ENCODE measurements at regions not wholly inside any gene's neighbourhood (a gene's known extent, or its start where the extent isn't known, plus 50 kb on each side); places are given as distances from the start of the nearest gene placed in this dataset.

DNA sequence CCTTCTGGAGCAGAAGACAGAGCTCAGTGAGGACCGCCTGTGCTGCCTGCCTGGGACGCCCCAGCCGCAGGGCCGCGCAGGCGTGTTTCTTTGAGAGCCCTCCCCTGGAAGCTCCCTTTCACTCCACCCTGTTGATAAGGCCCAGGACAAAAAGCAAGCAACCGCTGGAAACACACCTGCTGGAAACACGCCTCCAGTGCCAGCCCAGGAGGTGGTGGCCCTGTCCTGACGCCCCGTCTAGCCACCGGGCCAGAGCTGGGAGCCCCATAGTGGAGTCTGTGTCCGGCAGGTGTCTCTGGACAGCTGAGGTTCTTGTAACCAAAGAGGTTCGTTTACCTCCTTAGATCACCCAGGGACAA, 173.8 kb downstream of the KATNAL1 start:
- no peak overlapping the region for H3K4me2 ChIP-seq (ENCODE audit: insufficient read depth, low read length, poor library complexity, severe bottlenecking)
- no peaks in the 10 kb centered on the region for H3K36me3 ChIP-seq (replicated peaks in 1 of 2; ENCODE audit: control insufficient read depth in 2 of 2, insufficient read depth in 2 of 2, low read length in 2 of 2)
- H3K9ac ChIP-seq (ENCODE audit: low read depth, low read length, poor library complexity) = no peak overlapping the region
- no CpG with 5 or more reads among the region's 13 CpGs for WGBS, 2 donors (ENCODE audit: extremely low coverage in 2 of 2, insufficient read length in 2 of 2, insufficient replicate concordance in 1 of 2)
- no peaks in the 10 kb centered on the region for H3K79me1 ChIP-seq (ENCODE audit: low read depth, low read length)
- no peak for DNase-seq (ENCODE audit: low spot score)
- H3K9me3 ChIP-seq (replicated peaks in 1 of 2; ENCODE audit: control insufficient read depth in 2 of 2, insufficient read depth in 1 of 2, low read depth in 1 of 2, low read length in 2 of 2) = peaks cover 0 to 3% of the 10 kb centered on the region in 2 donors
- no peak overlapping the region for H2BK5ac ChIP-seq (ENCODE audit: low read length)
- H3K4me3 ChIP-seq (ENCODE audit: low read length in 2 of 2) = no peak overlapping the region
- no peak overlapping the region for H2BK15ac ChIP-seq (ENCODE audit: low read length)
- H2BK120ac ChIP-seq (ENCODE audit: low read depth, low read length) = no peak overlapping the region
- H2AFZ ChIP-seq (ENCODE audit: low read length) = peak overlapping the region; percentile 69
- H3K14ac ChIP-seq (ENCODE audit: low read length) = no peak overlapping the region
- peak overlapping the region; percentile 5 for H3K18ac ChIP-seq (ENCODE audit: low read length)
- H4K8ac ChIP-seq (ENCODE audit: low read depth, low read length) = no peak overlapping the region
- H3K27ac ChIP-seq (replicated peaks; ENCODE audit: low read length) = no peak overlapping the region
- H3K27me3 ChIP-seq (ENCODE audit: control insufficient read depth in 3 of 3, insufficient read depth in 3 of 3, low read depth in 1 of 3, low read length in 3 of 3) = no peaks in the 10 kb centered on the region
- no peak overlapping the region for H3K4ac ChIP-seq (ENCODE audit: low read length)
- H3K4me1 ChIP-seq (ENCODE audit: control insufficient read depth in 2 of 2, insufficient read depth in 1 of 2, low read depth in 1 of 2, low read length in 2 of 2) = peaks cover 4 to 5% of the 10 kb centered on the region in 2 donors
- peak overlapping the region; percentile 88 for H2AK5ac ChIP-seq (ENCODE audit: low read depth, low read length)
- no peak overlapping the region for H2BK12ac ChIP-seq (ENCODE audit: low read length)
- no peak overlapping the region for H4K91ac ChIP-seq (ENCODE audit: low read depth, low read length, poor library complexity)
- no peak overlapping the region for H3K23ac ChIP-seq (ENCODE audit: low read depth, low read length, poor library complexity)

DNA sequence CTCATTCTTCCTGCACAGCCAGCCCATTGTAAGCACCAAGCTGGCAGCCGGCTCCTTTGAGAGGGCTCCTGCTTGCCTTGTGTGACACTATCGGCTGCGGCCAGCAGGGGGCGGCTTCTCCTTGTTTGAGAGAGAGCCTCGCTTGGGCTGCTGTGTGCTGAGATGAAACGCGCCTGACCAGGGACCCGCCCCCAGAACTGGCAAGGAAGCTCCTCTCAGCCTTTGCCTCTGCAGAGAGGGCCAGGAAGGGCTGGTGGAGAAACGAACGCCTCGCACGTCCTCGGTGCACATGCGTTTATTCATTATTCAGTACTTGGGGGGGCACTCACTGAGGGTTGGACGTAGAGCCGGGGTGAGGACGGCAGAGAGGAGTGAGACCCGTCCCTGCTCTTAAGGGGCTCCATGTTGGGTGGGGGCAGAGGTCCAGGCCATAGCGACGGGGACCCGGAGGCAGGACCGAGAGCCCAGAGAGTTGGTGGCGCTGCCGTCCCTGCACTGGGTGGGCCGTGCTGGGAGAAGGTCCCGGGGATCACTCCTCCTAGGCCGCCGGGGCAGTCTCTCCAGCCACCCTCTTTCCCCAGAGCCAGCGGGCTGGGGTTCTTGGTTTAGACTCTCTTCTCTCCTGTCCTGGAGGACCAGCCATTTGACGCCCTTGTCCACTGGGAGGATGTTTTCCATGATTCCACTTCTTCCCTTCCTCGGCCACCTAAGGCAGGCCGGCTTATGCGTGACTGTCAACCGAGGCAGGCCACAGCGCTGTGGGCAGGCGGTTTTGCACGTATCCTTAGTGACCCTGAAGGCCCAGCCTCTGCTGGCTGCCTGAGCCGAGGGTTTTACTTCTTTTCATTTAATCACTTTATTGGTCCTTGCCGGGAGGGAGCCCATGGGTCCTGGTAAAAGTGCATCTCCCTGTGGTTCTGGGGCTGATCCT, 174.5 kb downstream of the KATNAL1 start:
- Histone ChIP-seq H3K27ac (replicated peaks; ENCODE audit: low read length) (no peak overlapping the region), H4K8ac (ENCODE audit: low read depth, low read length) (no peak overlapping the region), H3K18ac (ENCODE audit: low read length) (peak overlapping the region; percentile 88), H3K9me3 (replicated peaks in 1 of 2; ENCODE audit: control insufficient read depth in 2 of 2, insufficient read depth in 1 of 2, low read depth in 1 of 2, low read length in 2 of 2) (peaks cover 0 to 3% of the 10 kb centered on the region in 2 donors), H3K4me2 (ENCODE audit: insufficient read depth, low read length, poor library complexity, severe bottlenecking) (no peak overlapping the region), H3K4ac (ENCODE audit: low read length) (no peak overlapping the region), H3K9ac (ENCODE audit: low read depth, low read length, poor library complexity) (no peak overlapping the region), H2AK5ac (ENCODE audit: low read depth, low read length) (peak overlapping the region; percentile 88), H3K27me3 (ENCODE audit: control insufficient read depth in 3 of 3, insufficient read depth in 3 of 3, low read depth in 1 of 3, low read length in 3 of 3) (no peaks in the 10 kb centered on the region), H3K4me3 (ENCODE audit: low read length in 2 of 2) (no peak overlapping the region), H3K79me1 (ENCODE audit: low read depth, low read length) (no peaks in the 10 kb centered on the region), H2BK15ac (ENCODE audit: low read length) (peak overlapping the region; percentile 16), H3K23ac (ENCODE audit: low read depth, low read length, poor library complexity) (peak overlapping the region; percentile 14), H2BK5ac (ENCODE audit: low read length) (peak overlapping the region; percentile 33), H2BK12ac (ENCODE audit: low read length) (no peak overlapping the region), H4K91ac (ENCODE audit: low read depth, low read length, poor library complexity) (peak overlapping the region; percentile 77), H2AFZ (ENCODE audit: low read length) (peak overlapping the region; percentile 88), H3K4me1 (ENCODE audit: control insufficient read depth in 2 of 2, insufficient read depth in 1 of 2, low read depth in 1 of 2, low read length in 2 of 2) (peaks cover 4 to 5% of the 10 kb centered on the region in 2 donors), H3K14ac (ENCODE audit: low read length) (peak overlapping the region; percentile 27), H2BK120ac (ENCODE audit: low read depth, low read length) (no peak overlapping the region), H3K36me3 (replicated peaks in 1 of 2; ENCODE audit: control insufficient read depth in 2 of 2, insufficient read depth in 2 of 2, low read length in 2 of 2) (no peaks in the 10 kb centered on the region)
- no CpG with 5 or more reads among the region's 39 CpGs for WGBS, 2 donors (ENCODE audit: extremely low coverage in 2 of 2, insufficient read length in 2 of 2, insufficient replicate concordance in 1 of 2)
- DNase-seq (ENCODE audit: low spot score) = peak; percentile 94

DNA sequence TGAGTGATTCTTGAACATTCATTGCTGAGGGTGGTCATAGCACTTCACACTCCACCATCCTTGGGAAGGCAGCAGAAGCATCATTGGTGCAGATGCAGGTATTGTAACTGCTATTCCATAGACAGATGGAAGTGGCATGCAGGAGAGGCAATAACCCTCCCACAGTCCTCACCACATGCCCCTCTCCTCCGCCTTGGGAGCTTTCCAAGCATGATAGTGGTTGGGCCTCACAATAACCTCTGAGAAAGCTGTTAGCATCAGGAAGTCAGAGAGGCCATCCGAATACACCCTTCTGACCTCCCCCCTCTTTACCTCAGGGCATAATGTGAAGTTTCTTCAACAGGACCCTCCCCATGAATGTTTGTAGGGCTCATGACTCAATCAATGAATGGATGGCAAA, 177.9 kb downstream of the KATNAL1 start:
- no peak overlapping the region for H3K27ac ChIP-seq (replicated peaks; ENCODE audit: low read length)
- no peaks in the 10 kb centered on the region for H3K36me3 ChIP-seq (replicated peaks in 1 of 2; ENCODE audit: control insufficient read depth in 2 of 2, insufficient read depth in 2 of 2, low read length in 2 of 2)
- no peak overlapping the region for H2BK120ac ChIP-seq (ENCODE audit: low read depth, low read length)
- H3K79me1 ChIP-seq (ENCODE audit: low read depth, low read length) = no peaks in the 10 kb centered on the region
- no peak overlapping the region for H2AFZ ChIP-seq (ENCODE audit: low read length)
- no peak overlapping the region for H2BK15ac ChIP-seq (ENCODE audit: low read length)
- H2AK5ac ChIP-seq (ENCODE audit: low read depth, low read length) = no peak overlapping the region
- peak overlapping the region; percentile 52 for H4K8ac ChIP-seq (ENCODE audit: low read depth, low read length)
- no peak for DNase-seq (ENCODE audit: low spot score)
- H4K91ac ChIP-seq (ENCODE audit: low read depth, low read length, poor library complexity) = no peak overlapping the region
- H2BK12ac ChIP-seq (ENCODE audit: low read length) = no peak overlapping the region
- H3K4me3 ChIP-seq (ENCODE audit: low read length in 2 of 2) = no peak overlapping the region
- no peak overlapping the region for H2BK5ac ChIP-seq (ENCODE audit: low read length)
- H3K4me1 ChIP-seq (ENCODE audit: control insufficient read depth in 2 of 2, insufficient read depth in 1 of 2, low read depth in 1 of 2, low read length in 2 of 2) = peaks cover 3 to 4% of the 10 kb centered on the region in 2 donors
- H3K4me2 ChIP-seq (ENCODE audit: insufficient read depth, low read length, poor library complexity, severe bottlenecking) = no peak overlapping the region
- no peak overlapping the region for H3K23ac ChIP-seq (ENCODE audit: low read depth, low read length, poor library complexity)
- WGBS, 2 donors (ENCODE audit: extremely low coverage in 2 of 2, insufficient read length in 2 of 2, insufficient replicate concordance in 1 of 2) = no CpG with 5 or more reads among the region's 2 CpGs
- H3K14ac ChIP-seq (ENCODE audit: low read length) = no peak overlapping the region
- no peak overlapping the region for H3K4ac ChIP-seq (ENCODE audit: low read length)
- H3K27me3 ChIP-seq (ENCODE audit: control insufficient read depth in 3 of 3, insufficient read depth in 3 of 3, low read depth in 1 of 3, low read length in 3 of 3) = peaks cover 0 to 14% (median 0%) of the 10 kb centered on the region in 3 experiments
- H3K9ac ChIP-seq (ENCODE audit: low read depth, low read length, poor library complexity) = no peak overlapping the region
- H3K18ac ChIP-seq (ENCODE audit: low read length) = no peak overlapping the region
- no peaks in the 10 kb centered on the region for H3K9me3 ChIP-seq (replicated peaks in 1 of 2; ENCODE audit: control insufficient read depth in 2 of 2, insufficient read depth in 1 of 2, low read depth in 1 of 2, low read length in 2 of 2)

GRCh38 chr13:30128591-30128990, 178.8 kb downstream of the KATNAL1 start:
- H3K9ac ChIP-seq (ENCODE audit: low read depth, low read length, poor library complexity) = no peak overlapping the region
- no peak overlapping the region for H3K4me2 ChIP-seq (ENCODE audit: insufficient read depth, low read length, poor library complexity, severe bottlenecking)
- H4K91ac ChIP-seq (ENCODE audit: low read depth, low read length, poor library complexity) = no peak overlapping the region
- H3K23ac ChIP-seq (ENCODE audit: low read depth, low read length, poor library complexity) = no peak overlapping the region
- H2BK120ac ChIP-seq (ENCODE audit: low read depth, low read length) = no peak overlapping the region
- no CpG with 5 or more reads among the region's 2 CpGs for WGBS, 2 donors (ENCODE audit: extremely low coverage in 2 of 2, insufficient read length in 2 of 2, insufficient replicate concordance in 1 of 2)
- no peak overlapping the region for H2AFZ ChIP-seq (ENCODE audit: low read length)
- H3K4me3 ChIP-seq (ENCODE audit: low read length in 2 of 2) = no peak overlapping the region
- no peak overlapping the region for H2BK5ac ChIP-seq (ENCODE audit: low read length)
- H2AK5ac ChIP-seq (ENCODE audit: low read depth, low read length) = no peak overlapping the region
- no peak overlapping the region for H3K14ac ChIP-seq (ENCODE audit: low read length)
- H3K9me3 ChIP-seq (replicated peaks in 1 of 2; ENCODE audit: control insufficient read depth in 2 of 2, insufficient read depth in 1 of 2, low read depth in 1 of 2, low read length in 2 of 2) = no peaks in the 10 kb centered on the region
- H3K27me3 ChIP-seq (ENCODE audit: control insufficient read depth in 3 of 3, insufficient read depth in 3 of 3, low read depth in 1 of 3, low read length in 3 of 3) = peaks cover 0 to 14% (median 0%) of the 10 kb centered on the region in 3 experiments
- H3K4ac ChIP-seq (ENCODE audit: low read length) = no peak overlapping the region
- no peaks in the 10 kb centered on the region for H3K36me3 ChIP-seq (replicated peaks in 1 of 2; ENCODE audit: control insufficient read depth in 2 of 2, insufficient read depth in 2 of 2, low read length in 2 of 2)
- no peaks in the 10 kb centered on the region for H3K79me1 ChIP-seq (ENCODE audit: low read depth, low read length)
- peaks cover 3 to 4% of the 10 kb centered on the region in 2 donors for H3K4me1 ChIP-seq (ENCODE audit: control insufficient read depth in 2 of 2, insufficient read depth in 1 of 2, low read depth in 1 of 2, low read length in 2 of 2)
- no peak overlapping the region for H3K27ac ChIP-seq (replicated peaks; ENCODE audit: low read length)
- no peak overlapping the region for H2BK15ac ChIP-seq (ENCODE audit: low read length)
- no peak overlapping the region for H4K8ac ChIP-seq (ENCODE audit: low read depth, low read length)
- H2BK12ac ChIP-seq (ENCODE audit: low read length) = no peak overlapping the region
- no peak for DNase-seq (ENCODE audit: low spot score)
- no peak overlapping the region for H3K18ac ChIP-seq (ENCODE audit: low read length)
